Glutamatergic neuron (in vitro differentiated cells): ENCODE measurements at regions not wholly inside any gene's neighbourhood (a gene's known extent, or its start where the extent isn't known, plus 50 kb on each side); places are given as distances from the start of the nearest gene placed in this dataset.

Experiments used
- DNase-seq: peaks from one replicate; pipeline ENCODE4 v3.0.0; 2022
- H3K27ac Mint-ChIP-seq: one replicate; pipeline ENCODE4 v1.8.0; 2020; ENCODE audit warnings: mild to moderate bottlenecking, mixed read lengths, inconsistent platforms; ENCODE audit not compliant: unreplicated experiment
- H3K27me3 Mint-ChIP-seq: one replicate; pipeline ENCODE4 v1.8.0; 2020; ENCODE audit warnings: mild to moderate bottlenecking, moderate library complexity, mixed read lengths, inconsistent platforms; ENCODE audit not compliant: unreplicated experiment
- H3K36me3 Mint-ChIP-seq: one replicate; pipeline ENCODE4 v1.8.0; 2020; ENCODE audit warnings: mild to moderate bottlenecking, mixed read lengths, inconsistent platforms; ENCODE audit not compliant: unreplicated experiment
- H3K4me1 Mint-ChIP-seq: one replicate; pipeline ENCODE4 v1.8.0; 2020; ENCODE audit warnings: mild to moderate bottlenecking, low read depth, mixed read lengths, inconsistent platforms; ENCODE audit not compliant: unreplicated experiment
- H3K4me3 Mint-ChIP-seq: one replicate; pipeline ENCODE4 v1.8.0; 2020; ENCODE audit warnings: mild to moderate bottlenecking, mixed read lengths, inconsistent platforms; ENCODE audit not compliant: unreplicated experiment
- H3K9me3 Mint-ChIP-seq: one replicate; pipeline ENCODE4 v1.8.0; 2020; ENCODE audit warnings: mild to moderate bottlenecking, moderate library complexity, mixed read lengths, inconsistent platforms; ENCODE audit not compliant: unreplicated experiment
- CTCF ChIP-seq: fragments of 200-600 bp; sonication (generic); IDR thresholded peaks from one replicate; pipeline ENCODE4 v1.5.0; 2021; ENCODE audit not compliant: partially characterized antibody, unreplicated experiment

- Mint-ChIP-seq H3K4me1 (no peaks in the 10 kb centered on the region), H3K9me3 (peaks cover 16% of the 10 kb centered on the region), H3K36me3 (peaks cover 20% of the 10 kb centered on the region), H3K27me3 (no peaks in the 10 kb centered on the region), H3K27ac (no peak overlapping the region), H3K4me3 (no peak overlapping the region)
- DNase-seq = no peak
- no peak for TF ChIP-seq CTCF
Measured at GRCh38 chr21:34011660-34012059, 61.7 kb upstream of the MRPS6 start.

GRCh38 chr21:34009193-34009592, 64.2 kb upstream of the MRPS6 start:
- no peaks in the 10 kb centered on the region for H3K27me3 Mint-ChIP-seq
- H3K4me3 Mint-ChIP-seq = no peak overlapping the region
- no peak overlapping the region for H3K27ac Mint-ChIP-seq
- no peak for DNase-seq
- H3K4me1 Mint-ChIP-seq = no peaks in the 10 kb centered on the region
- no peak for TF ChIP-seq CTCF
- peaks cover 14% of the 10 kb centered on the region for H3K9me3 Mint-ChIP-seq
- peaks cover 14% of the 10 kb centered on the region for H3K36me3 Mint-ChIP-seq

- peaks cover 3% of the 10 kb centered on the region for H3K27me3 Mint-ChIP-seq
- H3K9me3 Mint-ChIP-seq = peaks cover 12% of the 10 kb centered on the region
- no peak for DNase-seq
- H3K27ac Mint-ChIP-seq = no peak overlapping the region
- no peak for TF ChIP-seq CTCF
- no peaks in the 10 kb centered on the region for H3K4me1 Mint-ChIP-seq
- H3K4me3 Mint-ChIP-seq = no peak overlapping the region
- H3K36me3 Mint-ChIP-seq = peaks cover 14% of the 10 kb centered on the region
Measured at GRCh38 chr21:34008618-34009017, 64.8 kb upstream of the MRPS6 start.

- H3K4me1 Mint-ChIP-seq = no peaks in the 10 kb centered on the region
- H3K4me3 Mint-ChIP-seq = no peak overlapping the region
- H3K36me3 Mint-ChIP-seq = peaks cover 10% of the 10 kb centered on the region
- H3K27ac Mint-ChIP-seq = no peak overlapping the region
- H3K9me3 Mint-ChIP-seq = peaks cover 8% of the 10 kb centered on the region
- no peak for DNase-seq
- TF ChIP-seq CTCF = no peak
- peaks cover 3% of the 10 kb centered on the region for H3K27me3 Mint-ChIP-seq
Measured at GRCh38 chr21:34006611-34007168, 66.7 kb upstream of the MRPS6 start.

GRCh38 chr21:34004974-34005373, 68.4 kb upstream of the MRPS6 start:
- Mint-ChIP-seq H3K27ac (no peak overlapping the region), H3K36me3 (peaks cover 4% of the 10 kb centered on the region), H3K4me1 (no peaks in the 10 kb centered on the region), H3K9me3 (peaks cover 4% of the 10 kb centered on the region), H3K27me3 (peaks cover 3% of the 10 kb centered on the region), H3K4me3 (no peak overlapping the region)
- DNase-seq = no peak
- no peak for TF ChIP-seq CTCF
